ENCODE measurements at regions not wholly inside any gene's neighbourhood (a gene's known extent, or its start where the extent isn't known, plus 50 kb on each side); places are given as distances from the start of the nearest gene placed in this dataset.
"Not testable (repeated sequence)": the region's sequence is repeated elsewhere in the genome, so short reads cannot be mapped to it uniquely, and the experiment has no call there.

GRCh38 chr1:99504287-99504686, 141.6 kb upstream of the PALMD start:
- no peak for DNase-seq

GRCh38 chr1:99506631-99507030, 139.3 kb upstream of the PALMD start:
- DNase-seq, result no peak

DNA sequence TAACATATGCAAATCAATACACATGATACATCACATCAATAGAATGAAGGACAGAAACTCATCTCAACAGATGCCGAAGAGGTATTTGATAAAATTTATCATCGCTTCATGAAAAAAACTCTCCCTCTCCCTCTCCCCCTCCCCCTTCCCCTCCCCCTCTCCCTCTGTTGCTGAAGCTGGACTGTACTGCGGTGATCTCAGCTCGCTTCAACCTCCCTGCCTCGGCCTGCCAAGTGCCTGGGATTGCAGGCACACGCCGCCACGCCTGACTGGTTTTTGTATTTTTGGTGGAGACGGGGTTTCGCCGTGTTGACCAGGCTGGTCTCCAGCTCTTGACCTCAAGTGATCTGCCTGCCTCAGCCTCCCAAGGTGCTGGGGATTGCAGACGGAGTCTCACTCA, 138.5 kb upstream of the PALMD start:
- DNase-seq, result not testable (repeated sequence)

- DNase-seq, result no peak
Measured at GRCh38 chr1:99507906-99508732, 137.8 kb upstream of the PALMD start.

GRCh38 chr1:99508733-99509445, 137.0 kb upstream of the PALMD start:
- not testable (repeated sequence) for DNase-seq

- not testable (repeated sequence) for DNase-seq
Measured at GRCh38 chr1:99514823-99515552, 130.9 kb upstream of the PALMD start.

GRCh38 chr1:99516141-99516540, 129.8 kb upstream of the PALMD start:
- DNase-seq, result no peak

DNA sequence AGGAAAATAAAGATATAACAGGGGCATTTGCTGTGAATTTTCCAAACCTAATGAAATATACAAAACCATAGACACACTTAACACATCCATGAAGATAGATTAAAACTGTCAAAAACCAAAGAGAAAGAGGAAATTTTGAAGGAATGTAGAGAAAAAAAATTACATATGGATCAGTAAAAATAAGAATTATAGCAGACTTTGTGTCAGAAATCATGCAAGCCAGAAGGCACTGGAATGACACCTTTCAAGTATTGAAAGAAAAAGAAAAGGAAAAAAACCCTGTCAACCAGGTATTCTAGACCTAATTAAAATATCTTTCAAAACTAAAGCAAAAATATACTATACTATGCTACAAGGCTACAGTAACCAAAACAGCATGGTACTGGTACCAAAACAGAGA, 125.8 kb upstream of the PALMD start:
- DNase-seq, result no peak

GRCh38 chr1:99525331-99525730, 120.6 kb upstream of the PALMD start:
- no peak for DNase-seq

GRCh38 chr1:99527078-99527477, 118.8 kb upstream of the PALMD start:
- DNase-seq, result no peak

DNA sequence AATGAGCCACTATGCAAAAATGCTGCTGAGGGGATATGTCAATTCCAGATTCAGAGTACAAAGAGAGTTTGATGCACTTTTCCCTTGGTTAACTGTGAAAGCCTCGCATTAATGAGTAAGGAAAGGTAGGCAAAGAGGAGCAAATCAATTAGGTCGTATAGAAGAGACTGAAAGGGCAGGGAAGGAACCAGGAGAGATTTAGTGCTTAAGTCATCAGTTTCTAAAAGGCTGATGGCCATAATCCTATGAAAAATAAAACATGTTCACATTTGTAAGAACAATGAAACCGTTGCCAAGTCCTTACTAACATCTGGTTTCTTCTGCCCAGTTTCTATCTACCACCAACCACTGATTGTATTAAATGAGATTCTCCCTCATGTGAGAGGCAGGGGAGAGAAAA, 118.4 kb upstream of the PALMD start:
- no peak for DNase-seq

DNA sequence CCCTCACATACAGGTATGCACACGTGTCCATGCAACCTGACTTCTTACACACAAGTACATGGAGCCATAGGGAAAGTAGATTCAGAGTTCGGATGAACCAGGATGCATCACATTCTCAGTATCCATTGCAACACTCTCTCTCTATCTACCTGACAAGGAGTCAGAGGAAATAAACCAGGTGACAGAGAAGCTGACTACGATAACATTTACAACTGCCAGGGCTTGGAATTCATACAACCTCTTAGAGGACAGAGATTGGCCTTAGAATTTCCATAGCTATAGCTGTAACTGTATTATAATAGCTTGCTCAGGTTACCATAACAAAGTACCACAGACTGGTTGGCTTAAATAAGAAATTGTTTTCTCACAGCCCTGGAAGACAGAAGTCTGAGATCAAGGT, 116.9 kb upstream of the PALMD start:
- no peak for DNase-seq

DNA sequence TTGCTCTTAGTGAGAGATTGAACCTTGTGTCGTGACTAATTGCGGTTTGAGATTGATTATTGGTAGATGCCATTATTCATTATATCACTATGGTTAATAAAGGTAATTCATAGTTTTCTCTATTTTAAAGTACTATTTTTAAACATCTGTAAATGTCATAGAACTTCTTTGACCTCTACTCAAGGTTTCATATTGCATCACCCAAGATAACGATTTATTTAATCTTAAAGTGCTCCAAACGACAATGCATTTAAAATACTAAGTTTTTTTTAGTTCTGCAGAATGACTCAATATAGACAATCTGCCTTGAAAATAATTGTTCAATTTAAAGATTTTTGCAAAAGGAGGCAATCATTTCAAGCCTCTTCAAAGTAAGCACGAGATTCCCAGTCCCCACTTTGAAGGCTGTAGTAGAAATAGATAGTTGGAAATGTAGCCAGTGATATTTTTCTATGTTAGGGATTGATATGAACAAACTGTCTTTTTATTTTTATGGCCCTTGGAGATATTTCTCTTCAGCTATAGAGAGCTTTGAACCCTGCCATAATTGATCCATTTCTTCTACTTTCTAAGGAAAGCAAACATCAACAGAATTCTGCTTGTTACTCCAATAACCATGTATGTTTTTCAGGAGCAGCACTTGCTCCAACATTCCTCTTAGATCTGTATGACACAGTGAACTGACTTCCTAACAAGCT, 114.2 kb upstream of the PALMD start:
- no peak for DNase-seq

DNA sequence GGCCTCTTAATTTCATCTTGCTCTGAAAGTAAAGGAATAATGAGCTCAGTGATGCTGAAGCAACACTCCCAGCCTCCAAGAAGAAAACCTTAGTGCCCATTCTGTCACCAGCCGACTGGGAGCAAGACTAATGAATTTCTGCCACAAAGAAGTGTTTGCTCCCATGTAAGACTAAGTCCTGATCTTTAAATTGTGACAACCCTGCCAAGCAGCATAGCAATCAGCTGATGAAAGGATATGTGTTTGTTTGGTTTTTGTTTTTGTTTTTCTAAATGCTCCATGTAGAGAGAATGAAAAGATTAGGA, 113.7 kb upstream of the PALMD start:
- no peak for DNase-seq

GRCh38 chr1:99533909-99534637, 111.8 kb upstream of the PALMD start:
- DNase-seq, result no peak

DNA sequence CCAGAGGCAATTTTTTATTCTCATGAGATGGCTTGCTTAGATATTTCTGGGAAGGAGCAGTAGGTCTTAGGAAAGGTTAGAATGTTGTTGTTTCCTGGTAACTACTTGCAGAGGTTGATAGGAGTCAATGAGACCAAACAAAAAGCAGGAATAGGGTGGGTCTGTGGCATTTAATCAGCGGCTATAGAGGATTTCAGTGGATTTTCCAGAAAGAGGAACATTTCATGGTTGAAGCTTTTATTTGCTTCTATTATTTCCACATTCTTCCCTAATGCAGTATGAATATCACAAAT, 111.3 kb upstream of the PALMD start:
- no peak for DNase-seq

DNA sequence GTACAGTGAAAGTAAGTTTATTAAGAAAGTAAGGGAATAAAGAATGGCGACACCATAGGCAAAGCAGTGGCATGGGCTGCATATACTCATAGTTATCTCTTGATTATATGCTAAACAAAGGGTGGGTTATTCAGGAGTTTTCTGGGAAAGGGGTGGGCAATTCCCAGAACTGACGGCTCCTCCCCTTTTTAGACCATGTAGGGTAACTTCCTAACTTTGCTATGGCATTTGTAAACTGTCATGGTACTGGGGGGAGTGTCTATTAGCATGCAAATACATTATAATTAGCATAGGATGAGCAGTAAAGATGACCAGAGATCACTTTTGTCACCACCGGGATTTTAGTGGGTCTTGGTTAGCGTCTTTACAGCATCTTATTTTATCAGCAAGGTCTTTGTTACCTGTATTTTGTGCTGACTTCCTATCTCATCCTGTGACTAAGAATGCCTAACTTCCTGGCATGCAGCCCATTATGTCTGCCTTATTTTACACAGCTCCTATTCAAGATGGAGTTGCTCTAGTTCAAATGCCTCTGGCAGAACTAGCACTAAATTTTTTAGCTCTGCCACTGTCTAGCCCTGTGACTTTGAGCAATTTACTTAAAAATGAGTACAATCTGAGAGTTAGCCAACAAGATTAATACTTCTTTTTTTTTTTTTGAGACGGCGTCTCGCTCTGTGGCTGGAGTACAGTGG, 110.3 kb upstream of the PALMD start:
- DNase-seq, result no peak

- no peak for DNase-seq
Measured at GRCh38 chr1:99537886-99538617, 107.9 kb upstream of the PALMD start.

- no peak for DNase-seq
Measured at GRCh38 chr1:99538618-99538956, 107.3 kb upstream of the PALMD start.

GRCh38 chr1:99539131-99539530, 106.8 kb upstream of the PALMD start:
- no peak for DNase-seq

- no peak for DNase-seq
Measured at GRCh38 chr1:99540744-99541143, 105.2 kb upstream of the PALMD start.

DNA sequence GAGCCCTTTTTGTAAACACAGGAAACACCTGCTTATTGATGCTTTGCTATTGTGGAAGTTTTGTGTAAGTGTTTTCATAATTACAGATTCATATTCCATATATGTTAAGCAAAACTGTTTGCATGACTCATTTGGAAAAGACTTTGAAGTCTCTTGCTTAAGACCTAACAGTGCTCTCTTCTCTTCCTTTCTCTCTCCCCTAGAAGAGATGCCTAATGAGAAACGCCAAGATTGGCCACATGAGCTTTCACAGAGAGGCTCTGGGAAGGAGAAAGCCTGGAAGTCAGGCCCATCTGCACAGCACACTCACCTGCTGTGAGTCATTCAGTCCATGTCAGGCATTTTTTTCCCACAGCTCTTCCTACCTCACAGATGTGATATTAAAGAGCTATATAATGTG, 101.6 kb upstream of the PALMD start:
- DNase-seq, result no peak
